Medulla oblongata (tissue), 1 donor: ENCODE measurements at regions not wholly inside any gene's neighbourhood (a gene's known extent, or its start where the extent isn't known, plus 50 kb on each side); places are given as distances from the start of the nearest gene placed in this dataset.

Source experiments
- DNase-seq: peaks from one replicate; pipeline ENCODE4 v3.0.0-alpha.2; 2015; ENCODE audit errors: extremely low spot score

- DNase-seq, result no peak
Measured at GRCh38 chr17:14886200-14886739, 378.9 kb downstream of the PMP22 start.

GRCh38 chr17:14882131-14882530, 383.0 kb downstream of the PMP22 start:
- DNase-seq, result no peak

GRCh38 chr17:14875557-14876412, 389.3 kb downstream of the PMP22 start:
- no peak for DNase-seq

GRCh38 chr17:14873996-14874395, 391.1 kb downstream of the PMP22 start:
- no peak for DNase-seq

GRCh38 chr17:14873540-14873939, 391.6 kb downstream of the PMP22 start:
- DNase-seq, result no peak

- DNase-seq, result no peak
Measured at GRCh38 chr17:14871921-14872320, 393.2 kb downstream of the PMP22 start.

GRCh38 chr17:14866266-14866665, 398.9 kb downstream of the PMP22 start:
- no peak for DNase-seq

GRCh38 chr17:14864127-14864526, 401.0 kb downstream of the PMP22 start:
- no peak for DNase-seq

- no peak for DNase-seq
Measured at GRCh38 chr17:14859542-14859941, 405.6 kb downstream of the PMP22 start.

- no peak for DNase-seq
Measured at GRCh38 chr17:14856176-14856575, 408.9 kb downstream of the PMP22 start.

GRCh38 chr17:14854691-14855090, 410.4 kb downstream of the PMP22 start:
- DNase-seq, result no peak

- DNase-seq, result no peak
Measured at GRCh38 chr17:14845591-14846281, 419.4 kb downstream of the PMP22 start.

- no peak for DNase-seq
Measured at GRCh38 chr17:14843086-14843795, 421.9 kb downstream of the PMP22 start.

GRCh38 chr17:14840616-14841231, 424.4 kb downstream of the PMP22 start:
- DNase-seq, result no peak

- no peak for DNase-seq
Measured at GRCh38 chr17:14838567-14838966, 426.6 kb downstream of the PMP22 start.

GRCh38 chr17:14833201-14833785, 431.8 kb downstream of the PMP22 start:
- DNase-seq, result no peak

GRCh38 chr17:14831491-14831890, 433.6 kb downstream of the PMP22 start:
- no peak for DNase-seq

GRCh38 chr17:14827396-14827919, 437.7 kb downstream of the PMP22 start:
- DNase-seq, result no peak

GRCh38 chr17:14826358-14826757, 438.8 kb downstream of the PMP22 start:
- DNase-seq, result no peak

GRCh38 chr17:14818469-14818868, 446.7 kb downstream of the PMP22 start:
- DNase-seq, result no peak

GRCh38 chr17:14815079-14815478, 450.0 kb downstream of the PMP22 start:
- DNase-seq, result no peak
